ENCODE measurements at regions not wholly inside any gene's neighbourhood (a gene's known extent, or its start where the extent isn't known, plus 50 kb on each side); places are given as distances from the start of the nearest gene placed in this dataset.

GRCh38 chr18:5667356-5667755 is 123.6 kb upstream of the EPB41L3 start:
- H3K4me1 ChIP-seq = no peaks in the 10 kb centered on the region
- H3K36me3 ChIP-seq = no peaks in the 10 kb centered on the region
- intact Hi-C loops (cut with DNase I) = no loop called here
- ATAC-seq = peak in 1 of 2 donors; percentile 72
- no peaks in the 10 kb centered on the region for H3K27me3 ChIP-seq (ENCODE audit: low read depth)
- TF ChIP-seq CTCF (IDR thresholded peaks at IDR 0.05) = no peak
- DNase-seq = no peak
- no peak overlapping the region for H3K4me3 ChIP-seq
- no peak overlapping the region for H3K27ac ChIP-seq
- H3K9me3 ChIP-seq = no peaks in the 10 kb centered on the region

- Histone ChIP-seq H3K27ac (no peak overlapping the region), H3K36me3 (no peaks in the 10 kb centered on the region), H3K9me3 (no peaks in the 10 kb centered on the region), H3K4me3 (no peak overlapping the region), H3K4me1 (no peaks in the 10 kb centered on the region), H3K27me3 (ENCODE audit: low read depth) (no peaks in the 10 kb centered on the region)
- DNase-seq (no peak), ATAC-seq (peak in 1 of 2 donors; percentile 38)
- intact Hi-C loops (cut with DNase I) = no loop called here
- TF ChIP-seq CTCF (IDR thresholded peaks at IDR 0.05) = no peak
Measured at GRCh38 chr18:5662586-5663090, 118.8 kb upstream of the EPB41L3 start.

- H3K27ac ChIP-seq = no peak overlapping the region
- peak in 1 of 2 donors; percentile 63 for ATAC-seq
- H3K27me3 ChIP-seq (ENCODE audit: low read depth) = no peaks in the 10 kb centered on the region
- no peaks in the 10 kb centered on the region for H3K36me3 ChIP-seq
- DNase-seq = no peak
- no peaks in the 10 kb centered on the region for H3K9me3 ChIP-seq
- no peak overlapping the region for H3K4me3 ChIP-seq
- intact Hi-C loops (cut with DNase I) = no loop called here
- H3K4me1 ChIP-seq = no peaks in the 10 kb centered on the region
- no peak for TF ChIP-seq CTCF (IDR thresholded peaks at IDR 0.05)
Measured at GRCh38 chr18:5661179-5661578, 117.4 kb upstream of the EPB41L3 start.

- Histone ChIP-seq H3K27me3 (ENCODE audit: low read depth) (no peaks in the 10 kb centered on the region), H3K4me3 (no peak overlapping the region), H3K27ac (no peak overlapping the region), H3K9me3 (no peaks in the 10 kb centered on the region), H3K36me3 (no peaks in the 10 kb centered on the region), H3K4me1 (no peaks in the 10 kb centered on the region)
- peak in 1 of 2 donors; percentile 77 for ATAC-seq
- DNase-seq = no peak
- intact Hi-C loops (cut with DNase I) = no loop called here
- TF ChIP-seq CTCF (IDR thresholded peaks at IDR 0.05) = no peak
Measured at GRCh38 chr18:5653802-5654201, 110.0 kb upstream of the EPB41L3 start.

GRCh38 chr18:5651736-5652135 is 107.9 kb upstream of the EPB41L3 start:
- no peaks in the 10 kb centered on the region for H3K36me3 ChIP-seq
- H3K4me3 ChIP-seq = no peak overlapping the region
- TF ChIP-seq CTCF (IDR thresholded peaks at IDR 0.05) = no peak
- no peak for ATAC-seq
- DNase-seq = no peak
- H3K9me3 ChIP-seq = no peaks in the 10 kb centered on the region
- H3K27me3 ChIP-seq (ENCODE audit: low read depth) = no peaks in the 10 kb centered on the region
- no peaks in the 10 kb centered on the region for H3K4me1 ChIP-seq
- intact Hi-C loops (cut with DNase I) = no loop called here
- H3K27ac ChIP-seq = no peak overlapping the region

GRCh38 chr18:5649439-5649838 is 105.6 kb upstream of the EPB41L3 start:
- Histone ChIP-seq H3K4me1 (no peaks in the 10 kb centered on the region), H3K9me3 (no peaks in the 10 kb centered on the region), H3K4me3 (no peak overlapping the region), H3K27me3 (ENCODE audit: low read depth) (no peaks in the 10 kb centered on the region), H3K36me3 (no peaks in the 10 kb centered on the region), H3K27ac (no peak overlapping the region)
- intact Hi-C loops (cut with DNase I) = no loop called here
- no peak for TF ChIP-seq CTCF (IDR thresholded peaks at IDR 0.05)
- no peak for DNase-seq
- ATAC-seq = peak in 1 of 2 donors; percentile 61
